Ovary (tissue), 7 donors: ENCODE measurements at regions not wholly inside any gene's neighbourhood (a gene's known extent, or its start where the extent isn't known, plus 50 kb on each side); places are given as distances from the start of the nearest gene placed in this dataset.

Experiments used
- DNase-seq, 5 donors: peaks; one replicate each; pipeline ENCODE4 v3.0.0-alpha.2; 2019 to 2020
- H3K27ac ChIP-seq, 2 donors: fragments of 200-600 bp; one replicate each; pipeline versions ENCODE4 v1.5.1 to v1.8.0; 2019 to 2022
- H3K27me3 ChIP-seq: fragments of 200-600 bp; one replicate; pipeline ENCODE4 v1.8.0; 2022
- H3K36me3 ChIP-seq: fragments of 200-600 bp; sonication (generic); one replicate; pipeline ENCODE4 v1.5.1; 2019
- H3K4me1 ChIP-seq: one replicate; pipeline ENCODE4 v1.8.1; 2013; ENCODE audit warnings: mild to moderate bottlenecking, moderate library complexity; ENCODE audit not compliant: insufficient read depth
- H3K4me3 ChIP-seq: fragments of 200-600 bp; sonication (generic); one replicate; pipeline ENCODE4 v1.5.1; 2017
- H3K9me3 ChIP-seq, 2 donors: fragments of 200-600 bp in 1 of 2; sonication (generic) in 1 of 2; one replicate each; pipeline versions ENCODE4 v1.5.1 to v1.8.1; 2013 to 2019; ENCODE audit warnings: mild to moderate bottlenecking in 1 of 2, moderate library complexity in 1 of 2
- CTCF ChIP-seq, 3 donors: fragments of 450-650 bp in 2 of 3; fragments of 200-600 bp in 1 of 3; IDR thresholded peaks; one replicate each; pipeline versions ENCODE4 v1.5.1 to v1.8.0; 2016 to 2022; ENCODE audit warnings: antibody characterized with exemption in 3 of 3, mild to moderate bottlenecking in 1 of 3
- EP300 ChIP-seq: sonication (generic); formaldehyde crosslinking; IDR thresholded peaks from one replicate; pipeline ENCODE4 v1.6.1; 2017; ENCODE audit warnings: antibody characterized with exemption
- POLR2A ChIP-seq: fragments of 450-650 bp; IDR thresholded peaks from one replicate; pipeline ENCODE4 v1.6.1; 2017; ENCODE audit warnings: antibody characterized with exemption, mild to moderate bottlenecking, moderate library complexity
- WGBS, 3 donors: extraction: QIAGEN DNeasy Blood & Tissue Kit in 1 of 3; methylation state at CpG; one replicate each; pipeline versions ENCODE4 v1.1.5 to v1.1.7; 2013 to 2017; 5-methylcytosine and 5-hydroxymethylcytosine counted together
- intact Hi-C, 4 donors: fragments of 100-400 bp; cut with DNase I; formaldehyde crosslinking; loops; one replicate each; pipeline versions ENCODE4 v1.11.0 to v1.15.1; 2022 to 2023
- donor health status: DM: no; HTN: no; CAD: no; lungs with moderate emphysema.
- donor health status: DM: no; HTN: no; CAD: no.
- donor health status: Bipolar disorder and iron deficiency.
- donor health status: DM: no; HTN: no; CAD: no.
- donor health status: DM: yes; HTN: yes; CAD: no.

GRCh38 chr4:166662266-166662843 is 571.9 kb downstream of the SPOCK3 start:
- WGBS, 3 donors, result 47 to 50% (median 48%) methylated on average over 3 of the region's 3 CpGs
- H3K36me3 ChIP-seq, result no peaks in the 10 kb centered on the region
- no peaks in the 10 kb centered on the region for H3K4me1 ChIP-seq
- no peak overlapping the region for H3K4me3 ChIP-seq
- H3K27ac ChIP-seq, result no peak overlapping the region
- H3K27me3 ChIP-seq, result no peaks in the 10 kb centered on the region
- no peak for DNase-seq
- intact Hi-C loops, result no loop called here
- no peak for TF ChIP-seq CTCF (IDR thresholded peaks at IDR 0.05)
- no peak for TF ChIP-seq POLR2A
- no peaks in the 10 kb centered on the region for H3K9me3 ChIP-seq

GRCh38 chr4:166670341-166670740 is 564.0 kb downstream of the SPOCK3 start:
- Histone ChIP-seq H3K27ac (no peak overlapping the region), H3K4me3 (no peak overlapping the region), H3K9me3 (no peaks in the 10 kb centered on the region), H3K27me3 (no peaks in the 10 kb centered on the region), H3K4me1 (no peaks in the 10 kb centered on the region), H3K36me3 (no peaks in the 10 kb centered on the region)
- 47 to 58% (median 53%) methylated on average over 1 of the region's 1 CpG for WGBS, 3 donors
- intact Hi-C loops, result no loop called here
- TF ChIP-seq POLR2A, result no peak
- no peak for DNase-seq

GRCh38 chr4:166673911-166674310 is 560.4 kb downstream of the SPOCK3 start:
- WGBS, 3 donors, result 86 to 98% (median 93%) methylated on average over 1 of the region's 1 CpG
- DNase-seq, result no peak
- Histone ChIP-seq H3K4me3 (no peak overlapping the region), H3K27ac (no peak overlapping the region), H3K4me1 (no peaks in the 10 kb centered on the region), H3K27me3 (no peaks in the 10 kb centered on the region), H3K9me3 (no peaks in the 10 kb centered on the region), H3K36me3 (no peaks in the 10 kb centered on the region)
- TF ChIP-seq EP300, result no peak
- TF ChIP-seq CTCF (IDR thresholded peaks at IDR 0.05), result no peak
- TF ChIP-seq POLR2A, result no peak
- intact Hi-C loops, result no loop called here

- DNase-seq, result peak in 3 of 5 donors; percentile 6 to 15 (median 12)
- intact Hi-C loops, result no loop called here
- Histone ChIP-seq H3K4me3 (no peak overlapping the region), H3K9me3 (no peaks in the 10 kb centered on the region), H3K27ac (no peak overlapping the region), H3K36me3 (no peaks in the 10 kb centered on the region), H3K4me1 (no peaks in the 10 kb centered on the region), H3K27me3 (no peaks in the 10 kb centered on the region)
- 28 to 50% (median 29%) methylated on average over 4 of the region's 4 CpGs for WGBS, 3 donors
- no peak for TF ChIP-seq CTCF (IDR thresholded peaks at IDR 0.05)
- TF ChIP-seq EP300, result no peak
- TF ChIP-seq POLR2A, result no peak
These were observed 558.9 kb downstream of the SPOCK3 start for GRCh38 chr4:166675411-166675810.

GRCh38 chr4:166680796-166681195 is 553.5 kb downstream of the SPOCK3 start:
- Histone ChIP-seq H3K4me1 (no peaks in the 10 kb centered on the region), H3K9me3 (no peaks in the 10 kb centered on the region), H3K4me3 (no peak overlapping the region), H3K36me3 (no peaks in the 10 kb centered on the region), H3K27me3 (no peaks in the 10 kb centered on the region), H3K27ac (no peak overlapping the region)
- WGBS, 3 donors, result 71 to 74% (median 74%) methylated on average over 1 of the region's 1 CpG
- TF ChIP-seq CTCF (IDR thresholded peaks at IDR 0.05), result no peak
- TF ChIP-seq POLR2A, result no peak
- no peak for TF ChIP-seq EP300
- DNase-seq, result no peak
- intact Hi-C loops, result no loop called here
